SK-N-SH treated with all-trans-retinoic acid at 6 μM for 48 hours (cell line): ENCODE measurements at regions not wholly inside any gene's neighbourhood (a gene's known extent, or its start where the extent isn't known, plus 50 kb on each side); places are given as distances from the start of the nearest gene placed in this dataset.

Experiments used
- ATAC-seq: fragments of 200-7000 bp; cut with Tn5 transposase; 3 replicates; pipeline ENCODE4 v1.9.1; 2020; ENCODE audit warnings: mild to moderate bottlenecking, moderate library complexity
- ARNTL ChIP-seq: fragments of 450-650 bp; formaldehyde crosslinking; IDR thresholded peaks from 2 replicates; pipeline ENCODE4 v1.5.0; 2020; ENCODE audit warnings: low read depth, mild to moderate bottlenecking, moderate library complexity, borderline replicate concordance
- BACH2 ChIP-seq: fragments of 250-450 bp; sonication (Bioruptor Pico); IDR thresholded peaks from 2 replicates; pipeline ENCODE4 v1.9.0; 2021; ENCODE audit warnings: mild to moderate bottlenecking, borderline replicate concordance
- CREB5 ChIP-seq: fragments of 250-450 bp; sonication (Bioruptor Pico); IDR thresholded peaks from 2 replicates; pipeline ENCODE4 v1.5.1; 2020; ENCODE audit warnings: low read depth, mild to moderate bottlenecking, moderate library complexity
- CSDC2 ChIP-seq: fragments of 250-450 bp; sonication (Bioruptor Pico); IDR thresholded peaks from 2 replicates; pipeline ENCODE4 v1.5.0; 2020; ENCODE audit warnings: mild to moderate bottlenecking, moderate library complexity
- CSRNP3 ChIP-seq: fragments of 250-450 bp; sonication (Bioruptor Pico); IDR thresholded peaks from 2 replicates; pipeline ENCODE4 v1.5.1; 2021; ENCODE audit warnings: mild to moderate bottlenecking, moderate library complexity
- ESRRG ChIP-seq: fragments of 250-450 bp; sonication (Bioruptor Pico); IDR thresholded peaks from 2 replicates; pipeline ENCODE4 v1.6.1; 2021; ENCODE audit warnings: mild to moderate bottlenecking
- GLIS3 ChIP-seq: fragments of 250-450 bp; sonication (Bioruptor Pico); IDR thresholded peaks from 2 replicates; pipeline ENCODE4 v1.5.0; 2020; ENCODE audit warnings: mild to moderate bottlenecking, moderate library complexity
- ISL1 ChIP-seq: fragments of 250-450 bp; sonication (Bioruptor Pico); IDR thresholded peaks from 2 replicates; pipeline ENCODE4 v2.1.2; 2022; ENCODE audit warnings: mild to moderate bottlenecking, moderate library complexity
- OSR1 ChIP-seq: fragments of 250-450 bp; sonication (Bioruptor Pico); IDR thresholded peaks from 2 replicates; pipeline ENCODE4 v1.8.0; 2022; ENCODE audit warnings: moderate library complexity, mild to moderate bottlenecking, inconsistent platforms
- PATZ1 ChIP-seq: fragments of 250-450 bp; sonication (Bioruptor Pico); IDR thresholded peaks from 2 replicates; pipeline ENCODE4 v1.8.0; 2020; ENCODE audit warnings: mild to moderate bottlenecking, moderate library complexity, borderline replicate concordance
- POU6F1 ChIP-seq: fragments of 250-450 bp; sonication (Bioruptor Pico); IDR thresholded peaks from 2 replicates; pipeline ENCODE4 v1.8.0; 2021; ENCODE audit warnings: low read depth, mild to moderate bottlenecking, moderate library complexity, borderline replicate concordance
- PPARA ChIP-seq: fragments of 250-450 bp; sonication (Bioruptor Pico); IDR thresholded peaks from 2 replicates; pipeline ENCODE4 v1.5.0; 2020; ENCODE audit warnings: mild to moderate bottlenecking, borderline replicate concordance
- RARB ChIP-seq: fragments of 250-450 bp; sonication (Bioruptor Pico); IDR thresholded peaks from 2 replicates; pipeline ENCODE4 v1.8.0; 2021; ENCODE audit warnings: mild to moderate bottlenecking, moderate library complexity
- SNAI2 ChIP-seq: fragments of 250-450 bp; sonication (Bioruptor Pico); IDR thresholded peaks from 2 replicates; pipeline ENCODE4 v1.5.0; 2020; ENCODE audit warnings: mild to moderate bottlenecking, moderate library complexity
- TCF4 ChIP-seq: fragments of 250-450 bp; sonication (Bioruptor Pico); IDR thresholded peaks from 2 replicates; pipeline ENCODE4 v1.8.0; 2021; ENCODE audit warnings: mild to moderate bottlenecking, moderate library complexity, borderline replicate concordance
- TOX ChIP-seq: fragments of 250-450 bp; sonication (Bioruptor Pico); IDR thresholded peaks from 2 replicates; pipeline ENCODE4 v1.8.0; 2021; ENCODE audit warnings: mild to moderate bottlenecking, moderate library complexity, borderline replicate concordance
- TSHZ2 ChIP-seq: fragments of 250-450 bp; sonication (Bioruptor Pico); IDR thresholded peaks from 2 replicates; pipeline ENCODE4 v1.5.0; 2020; ENCODE audit warnings: mild to moderate bottlenecking, moderate library complexity
- ZFP3 ChIP-seq: fragments of 250-450 bp; sonication (Bioruptor Pico); IDR thresholded peaks from 2 replicates; pipeline ENCODE4 v1.5.0; 2020; ENCODE audit warnings: mild to moderate bottlenecking, moderate library complexity
- ZFP30 ChIP-seq: fragments of 450-650 bp; formaldehyde crosslinking; IDR thresholded peaks from 2 replicates; pipeline ENCODE4 v1.5.0; 2022; ENCODE audit warnings: mild to moderate bottlenecking, moderate library complexity
- ZNF565 ChIP-seq: fragments of 450-650 bp; formaldehyde crosslinking; conservative IDR thresholded peaks from 2 replicates; pipeline ENCODE4 v1.5.0; 2020; ENCODE audit warnings: low read depth, mild to moderate bottlenecking, moderate library complexity
- ZNF70 ChIP-seq: fragments of 450-650 bp; formaldehyde crosslinking; IDR thresholded peaks from 2 replicates; pipeline ENCODE4 v1.5.0; 2020; ENCODE audit warnings: mild to moderate bottlenecking, moderate library complexity
- ZNF8 ChIP-seq: fragments of 450-650 bp; formaldehyde crosslinking; IDR thresholded peaks from 2 replicates; pipeline ENCODE4 v1.5.0; 2020; ENCODE audit warnings: mild to moderate bottlenecking, moderate library complexity

- peak; percentile 46 for ATAC-seq
- TF ChIP-seq TSHZ2 (CRISPR knock-in tag) (no peak), PPARA (CRISPR knock-in tag) (no peak), RARB (CRISPR knock-in tag) (no peak), ZFP3 (CRISPR knock-in tag) (no peak), TOX (CRISPR knock-in tag) (no peak), TCF4 (CRISPR knock-in tag) (no peak), POU6F1 (no peak), BACH2 (CRISPR knock-in tag) (no peak), PATZ1 (no peak), ZFP30 (no peak), ISL1 (CRISPR knock-in tag) (no peak), ZNF70 (no peak), ARNTL (CRISPR knock-in tag) (no peak)
Observed at GRCh38 chr2:8285081-8285480, 396.8 kb upstream of the ID2 start.

- ATAC-seq, result no peak
- TF ChIP-seq CSRNP3 (CRISPR knock-in tag) (no peak), OSR1 (CRISPR knock-in tag) (no peak), ZFP30 (no peak), GLIS3 (no peak), SNAI2 (no peak), TSHZ2 (CRISPR knock-in tag) (no peak), TCF4 (CRISPR knock-in tag) (no peak), ZFP3 (CRISPR knock-in tag) (no peak), ZNF565 (CRISPR knock-in tag) (no peak), BACH2 (CRISPR knock-in tag) (no peak), CSDC2 (CRISPR knock-in tag) (no peak), ARNTL (CRISPR knock-in tag) (no peak), TOX (CRISPR knock-in tag) (no peak), ZNF70 (no peak), ZNF8 (CRISPR knock-in tag) (no peak), ISL1 (CRISPR knock-in tag) (no peak), RARB (CRISPR knock-in tag) (no peak), CREB5 (no peak), ESRRG (CRISPR knock-in tag) (no peak), PPARA (CRISPR knock-in tag) (no peak)
Observed at GRCh38 chr2:8285898-8286297, 396.0 kb upstream of the ID2 start.
